ENCODE measurements at regions not wholly inside any gene's neighbourhood (a gene's known extent, or its start where the extent isn't known, plus 50 kb on each side); places are given as distances from the start of the nearest gene placed in this dataset.

- TF ChIP-seq JUND (IDR thresholded peaks at IDR 0.05) (no peak), MAX (IDR thresholded peaks at IDR 0.05) (no peak), TAF1 (conservative IDR thresholded peaks at IDR 0.05) (no peak), REST (IDR thresholded peaks at IDR 0.05) (no peak), SP1 (IDR thresholded peaks at IDR 0.05) (no peak), CTCF (IDR thresholded peaks at IDR 0.05; ENCODE audit: low read depth, low read length, missing input control) (no peak)
These were observed 164.1 kb upstream of the PELI2 start for GRCh38 chr14:55954108-55954507.

Data from liver (tissue), 3 donors.